Right lobe of liver (tissue), 4 donors: ENCODE measurements at regions not wholly inside any gene's neighbourhood (a gene's known extent, or its start where the extent isn't known, plus 50 kb on each side); places are given as distances from the start of the nearest gene placed in this dataset.

Source experiments
- POLR2A ChIP-seq: fragments of 450-650 bp; IDR thresholded peaks from one replicate; pipeline ENCODE4 v1.6.1; 2017; ENCODE audit warnings: antibody characterized with exemption, mild to moderate bottlenecking
- TF ChIP-seq, protein P1 (sequence below), 4 donors: fragments of 200-600 bp in 3 of 4; fragments of 450-650 bp in 1 of 4; IDR thresholded peaks; one replicate each; pipeline versions ENCODE4 v1.5.1 to v1.8.0; 2016 to 2022; ENCODE audit warnings: antibody characterized with exemption in 4 of 4, mild to moderate bottlenecking in 2 of 4
- donor health status: DM: no; HTN: no; CAD: no.
- donor health status: DM: no; HTN: no; CAD: no.
- donor health status: DM: no; HTN: yes; CAD: no.

DNA sequence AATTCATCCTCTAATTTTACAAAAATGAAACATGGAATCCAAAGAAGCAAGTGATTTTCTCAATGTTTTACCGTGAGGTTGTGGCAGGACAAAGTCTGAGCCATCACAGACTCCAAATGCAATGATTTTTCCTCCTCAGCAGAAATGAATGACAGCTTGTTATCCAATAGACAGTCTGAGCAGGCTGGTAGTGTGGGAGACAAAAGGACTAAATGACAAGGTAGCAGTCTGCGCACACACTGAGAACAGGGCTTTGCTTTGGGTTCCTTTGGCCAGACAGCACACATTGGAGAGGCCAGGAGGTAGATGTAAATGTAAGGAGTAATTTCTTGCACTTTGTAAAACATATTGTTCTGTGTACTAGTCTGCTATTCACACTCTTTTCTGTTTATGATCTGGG lies 50.3 kb upstream of the RGPD4 start:
- TF ChIP-seq, protein P1, sequence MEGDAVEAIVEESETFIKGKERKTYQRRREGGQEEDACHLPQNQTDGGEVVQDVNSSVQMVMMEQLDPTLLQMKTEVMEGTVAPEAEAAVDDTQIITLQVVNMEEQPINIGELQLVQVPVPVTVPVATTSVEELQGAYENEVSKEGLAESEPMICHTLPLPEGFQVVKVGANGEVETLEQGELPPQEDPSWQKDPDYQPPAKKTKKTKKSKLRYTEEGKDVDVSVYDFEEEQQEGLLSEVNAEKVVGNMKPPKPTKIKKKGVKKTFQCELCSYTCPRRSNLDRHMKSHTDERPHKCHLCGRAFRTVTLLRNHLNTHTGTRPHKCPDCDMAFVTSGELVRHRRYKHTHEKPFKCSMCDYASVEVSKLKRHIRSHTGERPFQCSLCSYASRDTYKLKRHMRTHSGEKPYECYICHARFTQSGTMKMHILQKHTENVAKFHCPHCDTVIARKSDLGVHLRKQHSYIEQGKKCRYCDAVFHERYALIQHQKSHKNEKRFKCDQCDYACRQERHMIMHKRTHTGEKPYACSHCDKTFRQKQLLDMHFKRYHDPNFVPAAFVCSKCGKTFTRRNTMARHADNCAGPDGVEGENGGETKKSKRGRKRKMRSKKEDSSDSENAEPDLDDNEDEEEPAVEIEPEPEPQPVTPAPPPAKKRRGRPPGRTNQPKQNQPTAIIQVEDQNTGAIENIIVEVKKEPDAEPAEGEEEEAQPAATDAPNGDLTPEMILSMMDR (IDR thresholded peaks at IDR 0.05): no peak
- TF ChIP-seq POLR2A: no peak
